ENCODE measurements at regions not wholly inside any gene's neighbourhood (a gene's known extent, or its start where the extent isn't known, plus 50 kb on each side); places are given as distances from the start of the nearest gene placed in this dataset.

DNA sequence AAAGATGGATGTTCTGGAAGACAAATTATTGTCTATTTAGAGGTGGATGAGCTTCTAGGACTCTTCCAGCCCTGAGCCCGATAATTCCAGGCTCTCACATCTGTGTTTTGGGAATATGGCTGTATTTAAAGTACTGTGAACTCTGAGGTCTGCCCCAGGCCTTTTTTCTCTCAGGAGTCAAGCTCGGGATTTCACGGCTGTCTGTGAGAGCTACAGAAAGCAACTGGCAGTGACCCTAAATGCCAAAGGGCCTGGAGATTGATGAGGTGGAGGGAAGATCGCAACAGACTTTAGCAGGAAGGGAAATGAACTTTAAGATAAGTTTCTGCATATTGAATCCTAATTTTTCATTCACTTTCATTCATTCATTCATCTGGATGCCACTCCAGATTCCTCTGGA is 51.0 kb upstream of the COL13A1 start:
- H3K36me3 ChIP-seq (ENCODE audit: control insufficient read depth in 2 of 3, insufficient read depth in 3 of 3, low read length in 3 of 3), result no peaks in the 10 kb centered on the region
- no peak overlapping the region for H3K9ac ChIP-seq (ENCODE audit: low read length in 3 of 3)
- no peaks in the 10 kb centered on the region for H3K9me3 ChIP-seq (ENCODE audit: control insufficient read depth in 2 of 3, insufficient read depth in 1 of 3, low read length in 3 of 3)
- intact Hi-C loops (cut with DNase I), result no loop called here
- no peaks in the 10 kb centered on the region for H3K27me3 ChIP-seq (ENCODE audit: control insufficient read depth, insufficient read depth, low read length)
- DNase-seq (no peak), FAIRE-seq (no peak)
- H3K27ac ChIP-seq (ENCODE audit: low read depth in 2 of 2, low read length in 2 of 2), result no peak overlapping the region
- H3K4me1 ChIP-seq (ENCODE audit: control insufficient read depth in 2 of 3, insufficient read depth in 2 of 3, low read depth in 1 of 3, low read length in 3 of 3), result no peaks in the 10 kb centered on the region
- TF ChIP-seq, protein P1, sequence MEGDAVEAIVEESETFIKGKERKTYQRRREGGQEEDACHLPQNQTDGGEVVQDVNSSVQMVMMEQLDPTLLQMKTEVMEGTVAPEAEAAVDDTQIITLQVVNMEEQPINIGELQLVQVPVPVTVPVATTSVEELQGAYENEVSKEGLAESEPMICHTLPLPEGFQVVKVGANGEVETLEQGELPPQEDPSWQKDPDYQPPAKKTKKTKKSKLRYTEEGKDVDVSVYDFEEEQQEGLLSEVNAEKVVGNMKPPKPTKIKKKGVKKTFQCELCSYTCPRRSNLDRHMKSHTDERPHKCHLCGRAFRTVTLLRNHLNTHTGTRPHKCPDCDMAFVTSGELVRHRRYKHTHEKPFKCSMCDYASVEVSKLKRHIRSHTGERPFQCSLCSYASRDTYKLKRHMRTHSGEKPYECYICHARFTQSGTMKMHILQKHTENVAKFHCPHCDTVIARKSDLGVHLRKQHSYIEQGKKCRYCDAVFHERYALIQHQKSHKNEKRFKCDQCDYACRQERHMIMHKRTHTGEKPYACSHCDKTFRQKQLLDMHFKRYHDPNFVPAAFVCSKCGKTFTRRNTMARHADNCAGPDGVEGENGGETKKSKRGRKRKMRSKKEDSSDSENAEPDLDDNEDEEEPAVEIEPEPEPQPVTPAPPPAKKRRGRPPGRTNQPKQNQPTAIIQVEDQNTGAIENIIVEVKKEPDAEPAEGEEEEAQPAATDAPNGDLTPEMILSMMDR (IDR thresholded peaks at IDR 0.05; ENCODE audit: borderline replicate concordance, extremely low read depth, insufficient read depth), result no peak
- no peak overlapping the region for H3K4me3 ChIP-seq (ENCODE audit: low read length in 3 of 3)

GRCh38 chr10:69751214-69751613 is 50.5 kb upstream of the COL13A1 start:
- no peak overlapping the region for H3K4me3 ChIP-seq (ENCODE audit: low read length in 3 of 3)
- intact Hi-C loops (cut with DNase I), result no loop called here
- FAIRE-seq, result no peak

More at GRCh38 chr10:69751214-69751613, 50.5 kb upstream of the COL13A1 start:
- TF ChIP-seq, protein P1 (IDR thresholded peaks at IDR 0.05; ENCODE audit: borderline replicate concordance, extremely low read depth, insufficient read depth), result no peak
- no peaks in the 10 kb centered on the region for H3K27me3 ChIP-seq (ENCODE audit: control insufficient read depth, insufficient read depth, low read length)
- H3K36me3 ChIP-seq (ENCODE audit: control insufficient read depth in 2 of 3, insufficient read depth in 3 of 3, low read length in 3 of 3), result no peaks in the 10 kb centered on the region
- H3K4me1 ChIP-seq (ENCODE audit: control insufficient read depth in 2 of 3, insufficient read depth in 2 of 3, low read depth in 1 of 3, low read length in 3 of 3), result no peaks in the 10 kb centered on the region
- no peak overlapping the region for H3K27ac ChIP-seq (ENCODE audit: low read depth in 2 of 2, low read length in 2 of 2)
- no peak overlapping the region for H3K9ac ChIP-seq (ENCODE audit: low read length in 3 of 3)
- peak in 4 of 5 donors; percentile 55 to 86 (median 72) for DNase-seq
- H3K9me3 ChIP-seq (ENCODE audit: control insufficient read depth in 2 of 3, insufficient read depth in 1 of 3, low read length in 3 of 3), result no peaks in the 10 kb centered on the region
